NCI-H2171 treated with DMSO at 0.1 percent for 48 hours (cell line): ENCODE measurements at regions not wholly inside any gene's neighbourhood (a gene's known extent, or its start where the extent isn't known, plus 50 kb on each side); places are given as distances from the start of the nearest gene placed in this dataset.
A peak's percentile ranks its signal among the peaks of the same experiment; 100 is the strongest.

Source experiments
- DNase-seq: peaks from one replicate; lab custom pipeline; 2025; lab: John Stamatoyannopoulos, UW

DNA sequence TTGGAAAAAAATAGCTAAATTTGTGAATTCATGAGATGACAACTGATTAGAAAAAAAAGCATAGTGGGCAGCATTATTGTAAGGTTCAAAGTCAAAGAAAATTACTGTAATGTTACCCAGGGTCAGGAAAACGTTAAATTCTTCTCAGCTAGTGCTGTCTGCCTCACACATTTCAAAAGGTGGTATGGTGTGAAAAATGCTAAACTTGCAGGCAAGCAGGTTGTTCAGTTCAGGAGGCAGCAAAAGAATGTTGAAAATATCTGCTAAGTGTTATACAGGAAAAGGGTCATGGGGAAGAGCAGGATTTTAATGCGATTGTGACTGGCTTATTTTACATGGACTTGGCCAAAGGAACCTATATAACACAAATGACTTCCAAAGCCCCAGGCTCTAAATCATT lies 232.5 kb upstream of the NDST3 start:
- DNase-seq = no peak

GRCh38 chr4:117811731-117812130 lies 222.6 kb upstream of the NDST3 start:
- no peak for DNase-seq

GRCh38 chr4:117814277-117815246 lies 219.7 kb upstream of the NDST3 start:
- no peak for DNase-seq

GRCh38 chr4:117817301-117817700 lies 217.0 kb upstream of the NDST3 start:
- no peak for DNase-seq

GRCh38 chr4:117821834-117822233 lies 212.5 kb upstream of the NDST3 start:
- DNase-seq = no peak

- DNase-seq = no peak
These were observed 210.9 kb upstream of the NDST3 start for GRCh38 chr4:117823388-117823787.

GRCh38 chr4:117825600-117825999 lies 208.7 kb upstream of the NDST3 start:
- no peak for DNase-seq

DNA sequence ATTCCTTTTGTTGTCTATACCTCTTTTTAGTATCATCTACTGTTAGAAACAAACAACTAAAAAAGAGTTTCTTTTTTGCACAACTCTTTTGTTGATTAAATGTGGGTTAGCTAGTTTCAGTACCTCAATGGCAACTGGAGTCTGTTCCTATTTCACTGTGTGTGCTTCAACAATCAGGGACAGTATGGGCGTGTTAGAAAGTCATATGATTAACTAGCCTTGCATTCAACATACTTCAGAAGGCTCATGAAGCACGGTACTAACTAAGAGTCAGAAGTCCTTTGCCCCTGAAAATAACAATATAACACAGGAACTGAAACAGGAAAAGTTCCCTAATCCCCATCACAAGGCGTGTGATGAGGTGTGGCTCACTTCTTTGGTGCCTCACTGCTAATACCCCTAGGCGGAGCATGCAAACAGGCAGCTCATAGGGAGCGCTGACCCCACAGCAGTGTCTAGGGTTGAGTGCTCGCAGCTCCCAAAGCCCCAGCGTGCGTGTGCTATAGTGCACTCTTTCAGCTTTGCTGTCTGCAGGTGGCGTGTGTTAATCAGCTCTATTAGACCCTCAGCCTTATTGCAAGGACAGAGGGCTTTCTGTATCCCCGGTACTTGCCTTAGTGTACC lies 203.1 kb upstream of the NDST3 start:
- DNase-seq = no peak

GRCh38 chr4:117835566-117835965 lies 198.7 kb upstream of the NDST3 start:
- DNase-seq = no peak

GRCh38 chr4:117844594-117844993 lies 189.7 kb upstream of the NDST3 start:
- DNase-seq = no peak

DNA sequence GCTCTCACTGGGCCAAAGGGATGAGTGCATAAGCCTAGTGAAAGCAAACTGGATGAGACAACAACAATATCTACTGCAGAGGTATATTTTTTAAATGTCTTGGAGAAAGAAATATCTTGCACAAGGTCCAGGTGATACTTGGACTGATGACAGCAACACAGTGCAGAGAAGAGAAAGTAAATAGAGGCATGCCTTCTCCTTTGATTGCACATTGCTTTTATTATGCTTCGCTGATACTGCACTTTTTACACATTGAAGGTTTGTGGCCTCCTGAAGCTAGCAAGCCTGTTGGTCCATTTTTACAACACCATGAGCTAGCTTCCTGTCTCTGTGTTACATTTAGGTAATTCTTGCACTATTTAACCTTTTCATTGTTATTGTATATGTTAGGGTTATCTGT lies 189.0 kb upstream of the NDST3 start:
- no peak for DNase-seq

DNA sequence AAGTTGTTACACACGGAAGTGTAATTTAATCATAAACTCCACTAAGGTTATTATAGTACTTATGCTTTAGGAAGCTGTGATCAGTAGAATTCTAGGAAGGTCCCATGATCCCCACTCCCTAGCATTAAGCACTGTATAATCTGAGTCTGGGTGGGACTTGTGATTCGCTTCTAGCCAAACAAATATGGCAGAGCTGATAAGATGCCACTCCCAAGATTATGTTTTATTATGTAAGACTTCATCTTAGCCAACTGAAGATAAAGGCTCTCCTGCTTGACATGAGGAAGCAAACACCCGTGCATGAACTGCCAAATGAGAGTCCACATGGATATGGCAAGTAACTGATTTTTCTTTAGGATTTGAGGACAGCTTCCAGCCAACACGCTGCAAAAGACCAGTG lies 186.4 kb upstream of the NDST3 start:
- DNase-seq = no peak

DNA sequence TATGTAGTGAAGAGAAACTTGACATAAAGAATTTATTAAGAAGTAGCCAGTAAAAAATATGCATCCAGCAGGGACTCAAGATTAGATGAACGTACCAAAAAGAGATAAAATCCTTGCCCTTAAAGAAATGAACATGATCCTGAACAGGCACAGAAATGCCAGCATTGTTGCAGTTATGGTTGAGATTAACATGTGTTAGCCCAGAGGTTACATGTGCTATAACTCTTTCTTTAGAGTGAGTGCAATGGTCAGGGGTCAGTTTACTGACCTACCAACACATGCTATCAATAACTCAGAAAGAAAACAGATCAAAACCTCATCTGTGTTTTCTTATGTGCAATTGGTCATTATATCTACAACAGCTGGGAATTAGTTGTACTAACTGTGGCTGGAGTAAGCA lies 166.1 kb upstream of the NDST3 start:
- DNase-seq = no peak

- no peak for DNase-seq
These were observed 160.5 kb upstream of the NDST3 start for GRCh38 chr4:117873779-117874178.

GRCh38 chr4:117874216-117874615 lies 160.1 kb upstream of the NDST3 start:
- no peak for DNase-seq

DNA sequence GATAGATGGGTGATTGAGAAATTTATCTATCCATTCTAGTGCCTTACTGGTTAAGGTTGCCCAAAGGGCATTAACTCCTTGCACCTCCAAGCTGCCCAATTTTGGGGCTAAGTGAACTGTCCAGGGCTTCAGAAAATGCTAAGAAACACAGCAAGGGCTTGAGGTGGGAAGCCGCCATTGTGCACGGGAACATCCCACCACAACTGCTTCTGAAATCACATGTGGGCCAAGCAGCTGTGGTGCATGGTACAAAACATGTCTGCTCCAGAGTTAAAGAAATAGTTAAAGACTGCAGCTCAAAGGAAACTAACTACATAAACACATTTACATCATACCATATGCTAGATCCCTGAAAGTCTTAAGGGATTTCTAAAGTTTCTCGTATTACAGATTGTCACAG lies 144.3 kb upstream of the NDST3 start:
- peak; percentile 5 for DNase-seq

GRCh38 chr4:117893207-117893606 lies 141.1 kb upstream of the NDST3 start:
- no peak for DNase-seq

- no peak for DNase-seq
These were observed 135.8 kb upstream of the NDST3 start for GRCh38 chr4:117898496-117898895.

- no peak for DNase-seq
These were observed 133.5 kb upstream of the NDST3 start for GRCh38 chr4:117900832-117901231.

GRCh38 chr4:117907646-117908045 lies 126.6 kb upstream of the NDST3 start:
- peak; percentile 9 for DNase-seq

DNA sequence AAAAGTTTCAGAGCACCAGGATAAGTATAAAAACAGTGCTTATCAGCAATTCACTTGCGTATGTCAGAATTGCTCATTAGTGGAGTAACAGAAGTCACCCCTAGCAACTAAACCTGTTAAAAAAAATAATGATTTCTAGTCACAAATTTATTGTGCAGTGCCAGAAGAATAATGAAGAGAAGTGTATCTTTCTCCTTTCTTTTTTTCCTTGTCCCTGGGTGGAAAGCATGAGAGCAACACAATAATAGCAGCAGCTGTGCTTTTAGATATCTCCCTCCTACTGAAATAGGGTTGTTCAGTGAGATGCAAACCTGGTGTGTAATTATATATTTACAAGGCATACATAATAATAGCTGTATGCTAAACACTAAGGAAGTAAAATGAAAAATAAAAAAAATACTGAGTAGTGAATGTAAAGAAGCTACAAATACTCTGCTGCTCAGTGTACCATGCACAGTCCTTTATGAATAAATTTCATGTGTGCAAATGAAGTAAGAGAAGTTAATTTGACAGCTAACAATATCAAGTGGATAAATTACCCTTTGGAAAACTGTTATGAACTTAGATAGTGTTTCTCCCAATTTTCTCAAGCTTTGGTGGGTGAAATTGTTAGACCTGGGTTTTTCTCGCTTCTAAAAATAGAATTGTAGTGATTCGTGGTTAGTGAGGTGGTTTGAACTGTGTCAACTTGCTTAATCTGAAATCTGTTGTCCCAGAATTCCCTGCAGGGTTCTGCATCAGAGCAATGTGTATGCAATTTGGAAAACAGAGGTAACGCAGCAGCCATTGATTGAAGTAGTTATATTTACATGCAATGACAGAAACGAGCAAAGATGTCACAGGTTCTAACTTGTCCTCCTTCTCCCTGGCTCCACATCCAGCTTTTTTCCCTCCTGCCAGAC lies 125.7 kb upstream of the NDST3 start:
- DNase-seq = peak; percentile 59

DNA sequence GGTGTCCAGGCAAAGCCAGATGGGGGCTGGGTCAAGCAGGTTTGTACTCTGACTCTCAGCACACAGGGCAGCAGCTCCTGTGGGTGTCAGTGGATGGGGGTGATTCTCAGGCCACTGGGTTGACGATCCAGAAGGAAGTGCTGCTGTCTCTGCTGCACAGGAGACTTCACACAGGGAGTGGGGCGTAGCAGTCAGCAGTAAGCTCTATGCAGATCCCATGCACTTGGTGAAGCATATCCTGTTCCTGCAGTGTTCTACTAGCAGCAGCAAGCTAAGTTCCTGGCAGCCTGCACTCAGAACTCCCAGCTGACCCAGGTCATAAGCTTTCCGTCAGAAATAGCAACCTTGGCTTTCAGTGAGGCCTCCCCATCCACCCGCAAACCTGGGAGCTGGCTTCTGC lies 117.6 kb upstream of the NDST3 start:
- no peak for DNase-seq
